HEK293 (cell line): ENCODE measurements at regions not wholly inside any gene's neighbourhood (a gene's known extent, or its start where the extent isn't known, plus 50 kb on each side); places are given as distances from the start of the nearest gene placed in this dataset.

Source experiments
- CTCF ChIA-PET: fragments of 350-600 bp; formaldehyde crosslinking; extraction: SDS; loops from one replicate; lab custom pipeline; 2021; ENCODE audit warnings: antibody characterized with exemption; lab: Yijun Ruan, JAX
- POLR2A ChIA-PET: fragments of 300-600 bp; formaldehyde crosslinking; extraction: SDS; loops from one replicate; lab custom pipeline; 2020; ENCODE audit warnings: antibody characterized with exemption, inconsistent platforms; lab: Yijun Ruan, JAX
- H3K27ac ChIP-seq: fragments of 200-500 bp; sonication (Bioruptor generic); 2 replicates; pipeline ENCODE4 v1.5.1; 2014; ENCODE audit warnings: low read depth, low read length, control low read depth, inconsistent platforms; ENCODE audit errors: extremely low read depth
- H3K36me3 ChIP-seq, 2 experiments: fragments of 200-500 bp in 1 of 2; sonication (Bioruptor generic) in 1 of 2; 1 replicate in 1 of 2; 2 replicates in 1 of 2; pipeline ENCODE4 v1.5.1; 2014 to 2017; ENCODE audit warnings: inconsistent platforms in 2 of 2, low read length in 2 of 2; ENCODE audit not compliant: control insufficient read depth in 2 of 2, insufficient read depth in 1 of 2
- H3K4me1 ChIP-seq: fragments of 200-500 bp; sonication (Bioruptor generic); 2 replicates; pipeline ENCODE4 v1.5.1; 2014; ENCODE audit warnings: mild to moderate bottlenecking, low read length, inconsistent platforms; ENCODE audit not compliant: control insufficient read depth, insufficient read depth
- H3K4me3 ChIP-seq: 2 replicates; pipeline ENCODE4 v1.5.1; 2011; ENCODE audit warnings: low read depth, mild to moderate bottlenecking, control low read depth, low read length, moderate library complexity
- H3K9me3 ChIP-seq: fragments of 200-500 bp; sonication (Bioruptor generic); 2 replicates; pipeline ENCODE4 v1.5.1; 2014; ENCODE audit warnings: low read depth, low read length, inconsistent platforms; ENCODE audit not compliant: control insufficient read depth, insufficient read depth
- ELK4 ChIP-seq: IDR thresholded peaks from 2 replicates; pipeline ENCODE4 v1.6.1; 2011; ENCODE audit warnings: mild to moderate bottlenecking, low read depth, low read length, borderline replicate concordance
- KLF16 ChIP-seq: fragments of 450-650 bp; formaldehyde crosslinking; IDR thresholded peaks from 2 replicates; pipeline ENCODE4 v1.5.1; 2017; ENCODE audit warnings: missing biosample characterization, missing genetic modification characterization
- PRDM6 ChIP-seq: fragments of 450-650 bp; formaldehyde crosslinking; IDR thresholded peaks from 2 replicates; pipeline ENCODE4 v1.5.1; 2017; ENCODE audit warnings: missing biosample characterization, missing genetic modification characterization
- ZBTB7A ChIP-seq: fragments of 450-650 bp; formaldehyde crosslinking; IDR thresholded peaks from 2 replicates; pipeline ENCODE4 v1.5.1; 2016; ENCODE audit warnings: low read depth, missing biosample characterization, missing genetic modification characterization
- ZNF157 ChIP-seq: fragments of 450-650 bp; formaldehyde crosslinking; IDR thresholded peaks from 2 replicates; pipeline ENCODE4 v1.5.1; 2016; ENCODE audit warnings: missing biosample characterization, missing genetic modification characterization
- ZNF239 ChIP-seq: fragments of 450-650 bp; formaldehyde crosslinking; IDR thresholded peaks from 2 replicates; pipeline ENCODE4 v1.5.1; 2016; ENCODE audit warnings: missing biosample characterization, missing genetic modification characterization
- ZNF354C ChIP-seq: fragments of 450-650 bp; formaldehyde crosslinking; IDR thresholded peaks from 2 replicates; pipeline ENCODE4 v1.5.1; 2016; ENCODE audit warnings: missing biosample characterization, missing genetic modification characterization, low read depth, borderline replicate concordance
- ZNF366 ChIP-seq: fragments of 450-650 bp; formaldehyde crosslinking; conservative IDR thresholded peaks from 2 replicates; pipeline ENCODE4 v1.5.1; 2016; ENCODE audit warnings: missing biosample characterization, missing genetic modification characterization
- ZNF48 ChIP-seq: fragments of 450-650 bp; formaldehyde crosslinking; IDR thresholded peaks from 2 replicates; pipeline ENCODE4 v1.5.1; 2016; ENCODE audit warnings: missing biosample characterization, missing genetic modification characterization
- ZNF529 ChIP-seq: fragments of 450-650 bp; formaldehyde crosslinking; IDR thresholded peaks from 2 replicates; pipeline ENCODE4 v1.5.1; 2017; ENCODE audit warnings: missing genetic modification characterization, missing biosample characterization; ENCODE audit not compliant: insufficient replicate concordance
- ZNF791 ChIP-seq: fragments of 450-650 bp; formaldehyde crosslinking; IDR thresholded peaks from 2 replicates; pipeline ENCODE4 v1.5.1; 2016; ENCODE audit warnings: missing biosample characterization, missing genetic modification characterization
- ZSCAN16 ChIP-seq: fragments of 450-650 bp; formaldehyde crosslinking; IDR thresholded peaks from 2 replicates; pipeline ENCODE4 v1.5.1; 2016; ENCODE audit warnings: missing biosample characterization, missing genetic modification characterization
- TF ChIP-seq, protein P1 (sequence below): fragments of 450-650 bp; IDR thresholded peaks from 2 replicates; pipeline ENCODE4 v1.5.1; 2018; ENCODE audit warnings: missing biosample characterization, missing genetic modification characterization

- Histone ChIP-seq H3K4me3 (no peak overlapping the region), H3K27ac (no peak overlapping the region), H3K9me3 (no peaks in the 10 kb centered on the region), H3K4me1 (peaks cover 3% of the 10 kb centered on the region; the same call in 1 of the 2 replicates), H3K36me3 (no peaks in the 10 kb centered on the region)
- ChIA-PET POLR2A (interaction anchor here (2.8 kb wide), 1 partner anchor 112 kb away, joined by 12 read pairs; the partner anchor contains the start of gene CITED2), CTCF (interaction anchor here (0.6 to 1.2 kb wide), 3 partner anchors 10 to 114 kb away, joined by 3 to 7 read pairs (median 5); no protein-coding TSS in a partner anchor)
- no peak for TF ChIP-seq PRDM6 (tag by site-specific recombination)
These were observed 112.0 kb upstream of the CITED2 start for GRCh38 chr6:139486476-139486799.

- TF ChIP-seq KLF16 (tag by site-specific recombination): no peak
- no peak for TF ChIP-seq ZNF354C (tag by site-specific recombination)
- TF ChIP-seq ZNF791 (tag by site-specific recombination): no peak
- TF ChIP-seq, protein P1, sequence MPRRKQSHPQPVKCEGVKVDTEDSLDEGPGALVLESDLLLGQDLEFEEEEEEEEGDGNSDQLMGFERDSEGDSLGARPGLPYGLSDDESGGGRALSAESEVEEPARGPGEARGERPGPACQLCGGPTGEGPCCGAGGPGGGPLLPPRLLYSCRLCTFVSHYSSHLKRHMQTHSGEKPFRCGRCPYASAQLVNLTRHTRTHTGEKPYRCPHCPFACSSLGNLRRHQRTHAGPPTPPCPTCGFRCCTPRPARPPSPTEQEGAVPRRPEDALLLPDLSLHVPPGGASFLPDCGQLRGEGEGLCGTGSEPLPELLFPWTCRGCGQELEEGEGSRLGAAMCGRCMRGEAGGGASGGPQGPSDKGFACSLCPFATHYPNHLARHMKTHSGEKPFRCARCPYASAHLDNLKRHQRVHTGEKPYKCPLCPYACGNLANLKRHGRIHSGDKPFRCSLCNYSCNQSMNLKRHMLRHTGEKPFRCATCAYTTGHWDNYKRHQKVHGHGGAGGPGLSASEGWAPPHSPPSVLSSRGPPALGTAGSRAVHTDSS (tag by site-specific recombination): no peak
- POLR2A ChIA-PET: interaction anchor here (2.8 kb wide), 1 partner anchor 112 kb away, joined by 12 read pairs; the partner anchor contains the start of gene CITED2
- Histone ChIP-seq H3K36me3 (no peaks in the 10 kb centered on the region), H3K4me3 (no peak overlapping the region), H3K9me3 (no peaks in the 10 kb centered on the region), H3K27ac (no peak overlapping the region), H3K4me1 (peaks cover 3% of the 10 kb centered on the region; the same call in 1 of the 2 replicates)
- CTCF ChIA-PET: interaction anchor here (0.6 to 1.2 kb wide), 3 partner anchors 10 to 114 kb away, joined by 3 to 7 read pairs (median 5); no protein-coding TSS in a partner anchor
These were observed 111.5 kb upstream of the CITED2 start for GRCh38 chr6:139485742-139486475.

- Histone ChIP-seq H3K27ac (no peak overlapping the region), H3K9me3 (no peaks in the 10 kb centered on the region), H3K4me1 (peaks cover 3% of the 10 kb centered on the region; the same call in 1 of the 2 replicates), H3K4me3 (no peak overlapping the region), H3K36me3 (no peaks in the 10 kb centered on the region)
- CTCF ChIA-PET: no interaction called here
- POLR2A ChIA-PET: no interaction called here
- TF ChIP-seq ZSCAN16: no peak
- TF ChIP-seq ZNF48 (tag by site-specific recombination): no peak
- no peak for TF ChIP-seq ZBTB7A (tag by site-specific recombination)
- TF ChIP-seq ZNF366: no peak
- TF ChIP-seq ZNF157 (tag by site-specific recombination): no peak
- TF ChIP-seq ZNF239 (tag by site-specific recombination): no peak
- TF ChIP-seq ZNF529 (tag by site-specific recombination): no peak
- TF ChIP-seq ELK4: no peak
These were observed 110.7 kb upstream of the CITED2 start for GRCh38 chr6:139485185-139485584.
